Body of pancreas (tissue), 4 donors: ENCODE measurements at regions not wholly inside any gene's neighbourhood (a gene's known extent, or its start where the extent isn't known, plus 50 kb on each side); places are given as distances from the start of the nearest gene placed in this dataset.
"Not testable (repeated sequence)": the region's sequence is repeated elsewhere in the genome, so short reads cannot be mapped to it uniquely, and the experiment has no call there.

ENCODE experiments used
- ATAC-seq: fragments of 150-250 bp; one replicate; pipeline ENCODE4 v1.9.1; 2016
- DNase-seq, 4 donors: peaks; one replicate each; pipeline ENCODE4 v3.0.0-alpha.2; 2019
- H3K27ac ChIP-seq, 4 donors: fragments of 200-600 bp; sonication (generic); 1 replicate in 3 of 4; 2 replicates in 1 of 4; pipeline versions ENCODE4 v1.5.1 to v1.6.1; 2016 to 2019; ENCODE audit warnings: mild to moderate bottlenecking in 1 of 4, mixed read lengths in 1 of 4, moderate library complexity in 1 of 4
- H3K27me3 ChIP-seq, 2 donors: fragments of 200-600 bp; sonication (generic); one replicate each; pipeline ENCODE4 v1.6.0; 2016; ENCODE audit warnings: mild to moderate bottlenecking in 1 of 2
- H3K36me3 ChIP-seq, 2 donors: fragments of 200-600 bp; sonication (generic); replicated peaks in 1 of 2; 2 replicates each; pipeline ENCODE4 v1.5.1; 2016; ENCODE audit warnings: low read depth in 2 of 2; ENCODE audit not compliant: insufficient read depth in 1 of 2
- H3K4me1 ChIP-seq: fragments of 200-600 bp; sonication (generic); one replicate; pipeline ENCODE4 v1.6.0; 2016
- H3K4me3 ChIP-seq, 2 donors: fragments of 200-600 bp; sonication (generic); 1 replicate in 1 of 2; 2 replicates in 1 of 2; pipeline ENCODE4 v1.5.1; 2016 to 2019
- H3K9me3 ChIP-seq, 3 donors: fragments of 200-600 bp; sonication (generic); 1 replicate in 2 of 3; 2 replicates in 1 of 3; pipeline ENCODE4 v1.5.1; 2016
- CTCF ChIP-seq, 7 experiments: fragments of 450-650 bp in 4 of 7; fragments of 200-600 bp in 3 of 7; sonication (generic) in 3 of 7; IDR thresholded peaks; one replicate each; pipeline ENCODE4 v1.5.1; 2016 to 2019; ENCODE audit warnings: antibody characterized with exemption in 7 of 7
- POLR2A ChIP-seq, 3 donors: fragments of 450-650 bp; IDR thresholded peaks; one replicate each; pipeline ENCODE4 v1.6.1; 2016; ENCODE audit warnings: antibody characterized with exemption in 3 of 3, mild to moderate bottlenecking in 2 of 3
- WGBS, 2 donors: methylation state at CpG; one replicate each; pipeline ENCODE4 v1.1.5; 2017; 5-methylcytosine and 5-hydroxymethylcytosine counted together
- intact Hi-C: fragments of 100-400 bp; cut with DNase I; formaldehyde crosslinking; loops from one replicate; pipeline ENCODE4 v1.15.1; 2023

GRCh38 chr12:102642199-102642598, 161.8 kb upstream of the IGF1 start:
- intact Hi-C loops: no loop called here
- 33 to 40% methylated on average over 2 of the region's 2 CpGs for WGBS, 2 donors
- no peaks in the 10 kb centered on the region for H3K9me3 ChIP-seq
- no peak overlapping the region for H3K27ac ChIP-seq
- H3K36me3 ChIP-seq: no peaks in the 10 kb centered on the region
- DNase-seq (no peak), ATAC-seq (no peak)
- no peaks in the 10 kb centered on the region for H3K4me1 ChIP-seq
- no peaks in the 10 kb centered on the region for H3K27me3 ChIP-seq
- H3K4me3 ChIP-seq: no peak overlapping the region
- TF ChIP-seq POLR2A (IDR thresholded peaks at IDR 0.05): no peak
- TF ChIP-seq CTCF (IDR thresholded peaks at IDR 0.05): no peak

GRCh38 chr12:102640658-102641057, 160.3 kb upstream of the IGF1 start:
- ATAC-seq, H3K27ac ChIP-seq, H3K4me3 ChIP-seq, H3K36me3 ChIP-seq, H3K9me3 ChIP-seq, intact Hi-C loops, H3K4me1 ChIP-seq, H3K27me3 ChIP-seq, DNase-seq: not testable (repeated sequence)
- 38 to 47% methylated on average over 1 of the region's 1 CpG for WGBS, 2 donors

- Histone ChIP-seq H3K9me3 (no peaks in the 10 kb centered on the region), H3K36me3 (no peaks in the 10 kb centered on the region), H3K4me3 (no peak overlapping the region), H3K4me1 (no peaks in the 10 kb centered on the region), H3K27me3 (no peaks in the 10 kb centered on the region), H3K27ac (no peak overlapping the region)
- DNase-seq: no peak
- 26 to 28% methylated on average over 1 of the region's 1 CpG for WGBS, 2 donors
- ATAC-seq: no peak
- intact Hi-C loops: no loop called here
- TF ChIP-seq CTCF (IDR thresholded peaks at IDR 0.05) (no peak), POLR2A (IDR thresholded peaks at IDR 0.05) (no peak)
Observed at GRCh38 chr12:102638777-102639176, 158.4 kb upstream of the IGF1 start.

- no peak for ATAC-seq
- 41 to 59% methylated on average over 2 of the region's 2 CpGs for WGBS, 2 donors
Observed at GRCh38 chr12:102633981-102634605, 153.7 kb upstream of the IGF1 start.

GRCh38 chr12:102631274-102631673, 150.9 kb upstream of the IGF1 start:
- H3K9me3 ChIP-seq: no peaks in the 10 kb centered on the region
- 58 to 70% methylated on average over 2 of the region's 2 CpGs for WGBS, 2 donors
- TF ChIP-seq POLR2A (IDR thresholded peaks at IDR 0.05) (no peak), CTCF (IDR thresholded peaks at IDR 0.05) (no peak)
- ATAC-seq: no peak
- H3K36me3 ChIP-seq: no peaks in the 10 kb centered on the region
- H3K27me3 ChIP-seq: no peaks in the 10 kb centered on the region
- H3K4me3 ChIP-seq: no peak overlapping the region
- intact Hi-C loops: no loop called here
- no peaks in the 10 kb centered on the region for H3K4me1 ChIP-seq
- DNase-seq: no peak
- no peak overlapping the region for H3K27ac ChIP-seq

More at GRCh38 chr12:102633981-102634605, 153.7 kb upstream of the IGF1 start:
- Histone ChIP-seq H3K36me3 (no peaks in the 10 kb centered on the region), H3K4me3 (no peak overlapping the region), H3K9me3 (no peaks in the 10 kb centered on the region), H3K27me3 (no peaks in the 10 kb centered on the region), H3K4me1 (no peaks in the 10 kb centered on the region), H3K27ac (no peak overlapping the region)
- intact Hi-C loops: no loop called here
- TF ChIP-seq POLR2A (IDR thresholded peaks at IDR 0.05): no peak
- no peak for TF ChIP-seq CTCF (IDR thresholded peaks at IDR 0.05)
- no peak for DNase-seq
